ENCODE measurements at regions not wholly inside any gene's neighbourhood (a gene's known extent, or its start where the extent isn't known, plus 50 kb on each side); places are given as distances from the start of the nearest gene placed in this dataset.
A peak's percentile ranks its signal among the peaks of the same experiment; 100 is the strongest.
"Not testable (repeated sequence)": the region's sequence is repeated elsewhere in the genome, so short reads cannot be mapped to it uniquely, and the experiment has no call there.

DNA sequence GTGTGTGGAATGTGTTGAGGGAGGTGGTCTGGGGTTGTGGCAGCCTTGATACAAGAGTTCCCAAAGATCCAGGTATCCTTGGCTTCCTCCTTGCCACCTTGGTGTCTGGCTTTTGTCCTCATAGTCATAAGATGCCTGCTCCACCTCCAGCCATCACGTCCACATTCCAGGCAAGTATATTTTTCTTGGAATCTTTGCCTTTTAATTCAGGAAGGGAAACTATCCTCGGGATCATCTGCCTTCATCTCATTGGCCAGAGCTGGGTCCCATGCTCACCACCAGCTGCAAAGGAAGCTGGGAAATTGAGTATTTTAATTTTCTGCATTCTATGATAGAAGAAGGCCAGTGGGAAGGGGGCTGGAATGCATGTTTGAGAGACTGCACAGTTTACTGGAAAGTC, 186.7 kb downstream of the C9orf50 start:
- peak; percentile 53 for DNase-seq (ENCODE audit: low spot score)

DNA sequence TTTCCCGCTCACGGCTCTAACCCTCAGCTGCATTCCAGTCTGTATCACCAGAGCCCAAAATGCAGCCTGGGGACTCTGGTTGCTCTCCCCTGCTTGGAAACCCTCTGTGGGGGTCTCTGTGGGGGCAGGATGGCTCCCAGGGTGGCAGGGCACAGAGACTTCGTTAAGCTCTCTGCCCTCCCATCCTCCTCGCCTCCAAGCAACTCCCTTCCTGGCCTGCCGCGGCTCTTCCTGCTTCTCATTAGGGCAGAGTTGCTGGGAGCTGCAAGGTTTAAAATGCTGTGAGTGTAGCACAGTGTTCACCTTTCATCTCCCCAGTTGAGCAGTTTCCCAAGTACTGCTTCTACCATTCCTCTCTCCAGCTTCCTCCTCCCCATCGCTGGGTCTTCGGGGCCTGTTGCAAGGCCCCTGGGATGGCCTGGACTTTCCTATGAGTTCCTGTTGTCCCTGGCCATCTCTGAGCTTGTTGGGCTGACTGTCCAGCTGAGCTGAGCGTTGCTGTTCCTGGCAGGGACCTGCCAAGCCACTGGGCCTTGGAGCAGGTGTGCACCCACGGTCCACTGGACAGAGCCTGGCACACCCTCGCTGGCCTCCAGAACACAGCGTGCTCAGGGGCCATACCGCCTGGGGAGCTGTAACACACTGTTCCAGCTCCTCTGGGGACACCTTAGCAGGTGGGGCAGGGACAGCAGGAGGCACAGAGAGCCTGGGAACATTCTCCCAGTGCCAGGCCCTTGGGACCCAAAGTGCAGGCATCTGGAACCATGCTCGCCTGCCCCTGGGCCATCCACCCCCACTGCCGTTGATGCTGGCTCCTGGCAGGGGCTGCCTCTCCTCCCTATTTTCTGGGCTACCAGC, 188.4 kb downstream of the C9orf50 start:
- no peak for DNase-seq (ENCODE audit: low spot score)

DNA sequence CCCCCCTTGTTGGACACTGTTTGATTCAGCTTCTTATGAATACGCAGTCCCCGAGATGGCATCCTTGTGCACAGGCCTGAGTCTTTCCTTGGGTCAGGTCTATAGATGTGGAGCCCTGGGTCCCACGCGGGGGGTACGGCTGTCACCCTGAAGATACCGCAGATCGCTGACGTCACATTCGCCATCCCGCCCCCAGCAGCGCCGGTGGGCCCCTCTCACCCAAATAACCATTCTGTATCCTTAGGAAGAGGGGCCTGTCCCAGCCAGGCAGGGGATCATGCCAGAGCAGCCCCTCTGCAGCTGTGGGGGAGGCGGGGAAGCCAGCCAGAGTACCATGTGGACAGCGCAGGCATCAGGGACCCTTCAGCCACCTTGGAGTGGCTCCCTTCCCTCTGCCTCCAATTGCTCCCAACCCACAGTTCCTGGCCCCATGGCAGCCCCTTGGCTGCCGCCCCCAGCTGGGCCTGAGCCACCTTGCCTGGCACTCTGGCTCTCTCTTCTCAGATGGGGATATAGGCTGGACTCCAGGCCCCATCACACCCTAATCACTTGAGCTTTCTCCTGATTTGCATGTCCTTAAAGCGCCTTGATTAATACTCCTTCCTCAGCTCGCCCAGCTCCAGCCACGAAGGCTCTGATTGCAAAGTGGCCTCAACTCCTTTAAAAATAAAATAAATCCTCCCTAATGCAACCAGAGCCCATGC, 189.8 kb downstream of the C9orf50 start:
- DNase-seq (ENCODE audit: low spot score): no peak

DNA sequence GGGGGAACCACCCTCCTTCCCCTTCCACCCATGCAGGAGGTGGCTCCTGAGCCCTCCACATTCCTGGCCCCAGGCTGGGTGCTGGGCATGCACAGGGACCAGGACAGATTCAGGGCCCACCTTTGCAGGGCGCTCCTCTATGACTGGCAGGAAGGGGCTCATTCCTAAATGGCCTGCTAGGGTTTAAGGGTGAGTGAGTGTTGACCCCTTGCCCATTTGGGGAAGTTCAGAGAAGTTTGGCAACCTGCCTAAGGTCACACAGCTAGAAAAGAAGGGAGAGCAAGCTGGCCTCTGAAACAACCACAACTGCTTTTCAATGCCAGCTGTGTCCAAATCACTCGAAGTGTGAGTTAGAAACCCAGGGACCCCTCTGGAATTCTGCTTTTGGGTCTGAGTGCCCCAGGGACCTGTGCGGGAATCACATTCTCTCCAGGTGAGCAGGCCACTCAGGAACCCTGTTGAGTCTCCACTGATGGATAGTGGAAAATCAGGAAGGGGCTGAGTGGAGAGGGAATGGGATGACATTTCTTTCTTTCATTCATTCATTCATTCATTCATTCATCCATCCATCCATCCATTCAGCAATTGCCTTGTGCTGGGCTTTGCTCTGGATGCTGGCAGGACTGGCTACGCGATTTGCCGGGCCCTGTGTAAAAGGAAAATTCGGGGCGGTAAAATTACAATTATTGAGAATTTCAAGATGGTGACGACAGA, 191.9 kb downstream of the C9orf50 start:
- DNase-seq (ENCODE audit: low spot score): no peak

DNA sequence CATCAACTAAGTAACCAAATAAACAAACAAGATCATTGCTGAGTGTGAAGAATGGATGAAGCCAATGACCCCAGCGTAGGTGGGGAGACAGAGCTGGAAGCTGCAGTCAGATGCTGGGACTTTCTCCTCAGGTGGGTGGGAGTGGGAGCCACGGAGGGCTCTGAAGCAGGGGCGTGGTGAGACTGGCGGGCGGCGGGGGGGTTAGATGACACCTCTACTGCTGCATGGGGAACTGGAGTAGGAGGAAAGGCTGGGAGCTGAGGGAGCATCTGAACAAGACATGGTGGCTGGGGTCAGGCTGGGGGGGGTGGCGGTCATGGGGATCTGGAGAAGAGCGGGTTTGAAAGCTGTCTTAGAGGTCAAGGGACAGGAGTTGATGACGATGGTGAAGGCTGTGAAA, 193.8 kb downstream of the C9orf50 start:
- no peak for DNase-seq (ENCODE audit: low spot score)

DNA sequence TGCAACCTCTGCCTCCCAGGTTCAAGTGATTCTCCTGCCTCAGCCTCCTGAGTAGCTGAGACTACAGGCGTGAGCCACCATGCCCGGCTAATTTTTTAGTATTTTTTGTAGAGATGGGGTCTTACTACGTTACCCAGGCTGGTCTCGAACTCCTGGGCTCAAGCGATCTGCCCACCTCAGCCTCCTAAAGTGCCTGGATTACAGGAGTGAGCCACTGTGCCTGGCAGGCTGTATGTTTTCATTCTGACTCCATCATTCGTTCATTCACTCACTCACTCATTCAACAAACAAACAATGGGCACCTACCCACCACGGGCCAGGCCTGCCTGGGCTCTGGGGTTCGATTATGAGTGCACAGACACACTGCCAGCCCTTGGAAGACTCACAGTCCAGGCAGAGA, 197.1 kb downstream of the C9orf50 start:
- not testable (repeated sequence) for DNase-seq (ENCODE audit: low spot score)

DNA sequence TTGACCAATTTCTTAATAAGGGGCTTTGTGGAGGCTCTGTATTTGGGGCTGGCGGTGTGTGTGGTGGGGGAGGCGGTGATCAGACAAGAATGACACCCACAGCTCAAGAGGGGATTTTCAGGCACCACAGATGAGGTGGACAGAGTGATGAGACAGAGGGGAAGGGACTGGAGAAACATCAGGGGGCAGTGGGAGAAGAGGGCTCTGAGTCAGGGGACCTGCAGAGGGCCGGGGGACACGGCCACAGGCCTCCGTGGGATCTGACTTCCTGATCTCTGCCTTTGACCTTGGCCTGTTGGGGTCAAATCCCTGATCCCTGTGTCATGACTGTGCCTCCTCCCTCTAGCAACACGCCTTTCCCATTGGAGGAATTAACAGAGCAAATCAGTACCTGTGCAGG, 197.7 kb downstream of the C9orf50 start:
- DNase-seq (ENCODE audit: low spot score): no peak

DNA sequence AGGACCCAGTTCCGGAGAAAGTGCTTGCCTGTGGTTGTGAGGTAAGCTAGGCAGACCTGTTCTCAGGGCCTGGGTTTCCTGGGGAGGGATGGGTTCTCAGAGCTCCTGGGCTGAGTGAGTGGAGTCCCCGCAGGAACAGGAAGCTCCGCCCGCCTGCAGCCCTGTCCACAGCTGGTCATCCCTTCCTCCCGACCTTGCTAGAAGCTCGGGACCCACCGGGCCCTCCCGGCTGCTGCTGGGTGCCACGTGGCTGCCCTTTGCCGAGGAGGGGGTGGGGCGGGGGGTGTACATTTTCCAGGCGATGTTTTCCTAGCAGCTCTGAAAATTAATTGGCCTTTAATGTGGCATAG, 198.1 kb downstream of the C9orf50 start:
- no peak for DNase-seq (ENCODE audit: low spot score)

DNA sequence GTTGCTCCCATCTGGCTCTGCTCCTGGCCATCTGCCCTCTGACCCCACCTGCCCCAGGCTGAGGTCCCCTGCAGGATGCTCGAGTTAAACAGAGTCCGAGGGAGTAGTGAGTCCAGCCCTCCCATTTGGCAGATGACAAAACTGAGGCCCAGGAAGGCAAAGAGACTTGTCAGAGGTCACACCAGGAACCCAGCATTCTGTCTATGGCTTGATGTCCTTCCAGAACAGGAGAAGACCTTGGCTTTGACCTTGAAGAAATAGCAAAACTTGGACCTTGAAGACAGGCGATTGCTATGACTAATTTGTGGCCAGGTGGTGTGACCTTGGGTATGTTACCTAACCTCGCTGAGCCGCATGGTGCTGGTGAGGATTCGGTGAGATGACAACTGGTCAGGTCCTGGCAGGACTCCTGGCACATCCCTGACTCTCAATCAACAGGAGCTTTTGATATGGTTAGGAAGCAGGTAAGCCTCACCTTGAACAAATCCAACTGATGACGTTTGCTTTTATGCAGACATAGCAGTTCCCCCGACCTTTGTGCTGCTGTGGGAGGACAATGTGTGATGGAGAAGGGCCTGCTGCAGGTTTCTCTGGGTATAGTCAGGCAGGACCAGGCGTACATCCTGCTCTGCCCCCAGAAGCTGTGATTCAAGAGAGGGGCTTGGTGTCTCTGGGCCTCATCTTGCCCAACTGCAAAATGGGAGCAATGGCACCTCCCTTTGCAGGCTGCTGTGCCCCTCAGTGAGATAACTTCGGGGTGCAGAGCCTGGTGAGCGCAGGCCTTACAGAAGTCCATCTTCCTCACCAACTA, 198.7 kb downstream of the C9orf50 start:
- DNase-seq (ENCODE audit: low spot score): no peak

DNA sequence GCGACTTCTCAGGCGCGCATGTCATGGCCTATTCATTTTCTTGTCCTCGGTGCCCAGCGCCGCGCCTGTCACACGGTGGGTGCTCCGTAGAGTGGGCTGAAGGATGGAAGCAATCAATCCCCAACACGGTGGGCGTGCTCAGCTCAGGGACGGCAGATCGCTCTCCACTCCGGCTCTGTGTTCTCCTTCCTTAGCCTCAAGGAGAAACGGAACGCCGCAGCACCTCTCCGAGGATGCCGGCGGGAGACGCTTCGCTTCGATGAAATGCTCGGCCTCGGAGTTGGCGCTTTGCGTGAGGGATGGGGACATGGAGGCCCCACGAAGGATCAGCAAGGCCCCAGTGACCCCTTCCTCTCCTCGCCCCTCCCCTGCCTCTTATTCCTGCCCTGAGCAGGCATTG, 199.5 kb downstream of the C9orf50 start:
- no peak for DNase-seq (ENCODE audit: low spot score)

DNA sequence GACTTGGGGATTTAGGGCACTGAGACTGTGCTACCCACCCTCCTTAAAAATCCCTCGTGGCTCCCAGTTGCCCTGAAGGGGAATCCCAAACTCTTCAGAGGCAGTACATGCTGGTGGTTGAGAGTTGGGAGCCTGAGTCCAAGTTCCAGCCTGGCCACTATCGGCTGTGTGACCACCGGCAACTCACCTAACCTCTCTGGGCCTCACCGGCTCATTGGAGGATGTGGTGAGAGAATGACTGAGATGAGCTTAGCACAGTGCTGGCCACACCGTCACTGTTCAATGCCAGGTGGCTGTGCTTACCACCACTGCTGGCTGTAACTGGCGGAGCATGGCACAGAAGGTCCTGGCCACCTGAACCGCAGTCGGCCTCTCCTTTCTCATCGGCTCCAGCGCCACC, 200.2 kb downstream of the C9orf50 start:
- DNase-seq (ENCODE audit: low spot score): no peak

DNA sequence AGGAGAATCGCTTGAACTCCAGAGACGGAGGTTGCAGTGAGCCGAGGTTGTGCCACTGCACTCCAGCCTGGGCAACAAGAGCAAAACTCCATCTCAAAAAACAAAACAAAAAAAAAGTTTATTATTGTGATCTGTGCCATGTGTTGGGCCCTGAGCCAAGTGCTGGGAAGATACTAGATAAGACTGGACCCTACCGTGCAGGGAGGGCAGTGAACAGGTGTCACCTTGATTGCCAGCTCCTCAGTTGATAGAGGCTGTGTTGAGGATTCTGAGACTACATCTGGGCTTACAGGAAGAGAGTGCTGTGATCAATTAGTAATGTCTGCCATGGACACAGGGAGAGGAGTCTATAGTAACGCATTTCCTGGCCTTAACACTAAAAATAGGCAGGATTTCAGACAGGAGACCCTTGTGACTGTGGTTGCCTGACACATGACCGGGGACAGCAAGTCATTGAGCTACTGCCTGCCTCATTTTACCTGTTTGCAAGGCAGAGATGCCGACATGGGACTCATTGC, 201.5 kb downstream of the C9orf50 start:
- no peak for DNase-seq (ENCODE audit: low spot score)

DNA sequence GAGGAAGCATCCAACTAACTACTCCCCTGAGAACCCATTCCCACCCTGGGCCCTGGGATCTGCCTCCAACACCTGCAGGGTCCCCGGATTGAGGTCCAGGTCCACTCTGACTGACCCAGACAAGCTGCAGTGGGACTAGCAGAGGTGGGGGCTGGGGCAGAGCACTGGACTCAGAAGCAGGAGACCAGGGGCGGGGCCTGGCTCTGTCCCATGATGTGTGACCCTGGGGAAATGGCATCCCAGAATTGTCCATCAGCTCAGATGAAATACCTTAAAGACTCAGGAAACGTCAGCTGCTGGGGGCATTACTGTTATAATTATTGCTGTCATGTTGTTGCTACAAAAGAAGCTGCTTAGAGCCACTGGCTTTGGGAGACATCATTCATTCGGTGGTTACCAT, 202.4 kb downstream of the C9orf50 start:
- DNase-seq (ENCODE audit: low spot score): no peak

DNA sequence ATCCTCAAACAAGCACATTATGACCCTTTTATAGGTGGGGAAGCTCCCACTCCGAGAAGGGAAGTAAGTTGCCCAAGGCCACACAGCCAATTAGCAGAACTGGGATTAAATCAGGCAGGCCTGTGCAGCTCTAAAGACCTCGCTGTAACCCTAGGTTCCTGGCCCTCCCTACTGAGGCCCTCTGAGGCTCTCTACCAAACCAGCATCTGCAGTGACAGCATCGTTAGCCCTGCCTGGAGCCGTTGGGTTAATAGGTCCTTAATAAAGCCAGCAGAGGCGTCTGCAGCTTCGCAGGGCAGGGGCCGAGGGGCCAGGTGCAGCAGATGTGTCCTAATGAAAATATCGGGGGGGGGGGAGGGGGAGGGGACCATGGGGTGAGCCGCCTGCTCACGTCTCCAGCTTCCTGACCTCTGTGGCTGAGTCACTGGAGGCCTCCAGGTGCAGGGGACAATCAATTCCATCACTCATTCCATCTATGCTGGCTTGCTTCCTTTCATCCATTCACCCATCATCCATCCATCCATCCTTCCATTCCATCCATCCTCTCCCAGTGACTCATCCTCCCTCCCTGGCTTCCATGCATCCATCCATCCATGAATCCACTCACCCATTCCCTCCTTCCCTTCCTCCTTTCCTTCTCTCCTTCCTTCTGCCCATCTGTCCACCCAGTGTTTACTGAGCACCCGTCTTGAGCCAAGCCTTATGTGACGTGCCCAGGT, 203.9 kb downstream of the C9orf50 start:
- DNase-seq (ENCODE audit: low spot score): no peak

DNA sequence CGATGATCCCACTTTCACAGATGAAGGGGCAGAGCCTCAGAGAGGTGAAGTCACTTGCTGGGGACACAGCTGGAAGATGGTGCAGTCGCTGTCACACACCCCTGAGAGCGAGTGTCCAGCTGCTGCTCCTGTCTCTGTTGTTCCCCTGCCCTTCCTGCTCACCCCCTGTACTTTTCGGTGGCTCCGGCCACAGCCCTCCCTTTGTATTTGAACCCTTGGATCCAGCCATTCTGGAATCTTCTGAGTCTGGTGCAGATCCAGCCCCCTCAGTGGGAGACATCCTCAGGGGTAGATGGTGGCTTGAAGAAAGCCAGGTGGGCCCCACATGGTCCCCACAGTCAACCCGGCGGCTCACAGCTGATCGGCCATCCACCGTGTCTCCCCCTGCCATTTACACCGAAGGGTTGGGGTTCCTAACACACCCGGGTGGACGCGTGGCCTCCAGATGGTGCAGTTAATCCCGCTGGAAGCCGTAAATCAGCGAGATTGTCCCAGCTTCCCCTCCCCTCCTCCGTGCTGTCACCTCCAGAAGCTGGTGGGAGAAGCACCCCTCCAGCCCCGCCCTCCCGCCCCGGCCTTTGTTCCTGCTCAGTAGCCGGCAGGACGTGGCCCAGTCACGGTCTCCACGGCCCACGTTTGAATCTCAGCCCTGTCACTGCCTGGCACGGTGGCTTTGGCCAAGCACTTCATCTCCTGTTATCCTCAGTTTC, 204.8 kb downstream of the C9orf50 start:
- no peak for DNase-seq (ENCODE audit: low spot score)

DNA sequence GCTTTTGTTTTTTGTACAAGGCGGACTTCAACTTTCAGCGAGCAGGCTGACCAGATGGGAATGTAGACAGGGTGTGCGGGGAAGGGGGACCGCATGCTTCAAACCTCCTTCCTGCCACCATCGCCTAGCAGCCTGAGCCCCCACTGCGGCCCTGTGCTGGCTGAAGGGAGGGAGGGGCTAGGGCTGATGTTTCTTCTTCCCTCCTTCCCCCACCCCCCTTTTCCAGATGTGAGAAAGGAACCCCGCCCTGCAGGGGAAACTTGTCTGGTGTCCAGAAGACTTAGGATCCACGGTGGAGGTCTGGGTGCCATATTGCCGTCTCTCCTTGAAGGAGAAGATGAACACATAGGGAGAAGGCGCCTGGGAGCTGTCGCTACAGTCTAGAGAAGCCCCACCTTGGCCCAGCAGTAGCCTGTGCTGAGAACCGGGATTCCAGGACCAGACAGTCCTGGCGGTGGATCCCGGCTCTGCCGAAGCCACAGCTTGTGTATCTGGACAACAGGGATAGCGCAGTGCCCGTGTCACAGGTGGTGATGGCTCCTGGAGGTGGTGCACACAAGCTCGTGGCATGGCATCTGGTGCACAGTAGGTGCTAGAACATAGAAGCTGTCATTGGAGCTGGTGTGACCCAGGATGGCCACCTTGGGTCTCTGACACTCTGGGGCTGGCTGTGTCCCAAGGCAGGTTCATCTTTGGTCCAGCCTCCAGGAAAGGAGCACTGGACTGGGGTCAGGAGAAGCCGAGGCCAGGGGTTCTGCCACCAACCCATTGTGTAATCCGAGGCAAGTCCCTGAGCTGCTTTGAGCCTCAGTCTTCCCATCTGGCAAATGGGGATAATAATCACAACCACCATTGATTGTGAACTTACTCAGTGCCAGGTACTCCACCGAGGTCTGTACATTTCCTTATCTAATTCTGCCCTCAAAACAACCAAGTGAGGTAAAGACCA, 205.6 kb downstream of the C9orf50 start:
- no peak for DNase-seq (ENCODE audit: low spot score)

DNA sequence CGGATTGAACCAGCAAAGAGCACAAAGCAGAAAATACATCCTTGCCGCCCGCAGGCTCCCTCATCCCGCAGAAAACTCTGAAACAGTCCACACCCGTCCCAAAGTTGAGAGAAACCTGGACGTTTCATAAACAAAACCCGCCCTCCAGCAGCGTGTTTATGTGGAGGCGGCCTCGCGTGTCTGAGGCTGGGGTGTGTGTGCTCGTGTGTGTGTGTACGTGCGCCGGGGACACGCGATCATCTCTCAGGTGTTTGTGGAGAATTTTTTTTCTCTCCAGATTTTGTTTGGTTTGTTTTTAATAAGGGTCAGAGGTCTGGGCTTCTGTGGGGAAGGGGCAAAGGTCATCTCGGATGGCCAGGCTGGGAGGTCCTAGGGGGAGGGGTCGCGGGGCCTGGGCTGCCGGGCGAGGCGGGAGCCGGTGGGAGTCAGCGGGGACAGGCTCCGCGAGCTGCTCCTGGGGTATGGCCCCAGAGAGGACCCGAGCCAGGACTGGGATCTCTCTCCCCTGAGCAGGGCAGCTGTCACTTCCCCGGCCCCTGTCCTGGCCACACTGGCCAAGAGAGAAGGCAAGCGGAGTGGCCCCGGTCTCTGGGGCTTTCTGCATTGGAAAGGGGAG, 206.4 kb downstream of the C9orf50 start:
- DNase-seq (ENCODE audit: low spot score): no peak

DNA sequence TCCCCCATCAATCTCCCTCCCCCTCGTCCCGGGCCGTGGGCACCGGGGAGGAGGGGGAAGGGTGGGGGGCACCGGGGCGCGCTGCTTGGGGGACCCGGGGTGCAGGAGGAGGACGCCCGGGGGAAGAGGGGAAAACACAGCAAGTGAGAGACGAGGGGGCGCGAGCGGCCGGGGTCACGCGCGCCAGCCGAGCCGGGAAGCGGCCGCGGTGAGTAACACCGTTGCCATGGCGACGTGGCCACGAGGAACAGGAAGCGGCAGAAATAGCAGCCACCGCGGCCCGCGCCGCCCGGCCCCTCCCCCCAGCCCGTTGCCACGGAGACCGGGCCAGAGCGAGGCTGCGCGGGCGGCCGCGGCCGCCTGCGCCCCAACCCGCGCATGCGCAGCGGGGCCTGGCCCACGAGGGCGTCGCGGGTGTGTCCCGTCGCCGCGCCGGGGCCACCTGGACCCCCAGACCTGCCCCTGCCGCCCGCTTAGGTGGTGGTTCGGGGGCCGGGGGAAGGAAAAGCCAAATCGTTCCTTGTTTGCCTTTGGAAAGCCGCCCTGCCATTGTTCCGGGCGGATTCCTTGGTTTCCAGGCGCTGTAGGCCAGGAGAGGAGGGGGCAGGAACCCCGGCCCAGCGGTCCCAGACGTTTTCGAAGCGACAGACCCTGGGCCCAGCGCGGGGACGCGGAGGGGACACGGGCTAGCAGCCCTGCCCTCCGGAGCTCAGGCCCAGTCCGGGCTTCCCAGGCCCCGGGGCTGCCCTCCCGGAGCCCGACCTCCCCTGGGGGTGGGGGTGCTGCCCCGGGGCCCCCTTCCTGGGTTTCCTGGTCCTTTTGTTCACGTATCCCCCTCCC, 207.1 kb downstream of the C9orf50 start:
- DNase-seq (ENCODE audit: low spot score): peak; percentile 98

Measured in Ammon's horn (tissue), 1 donor.